ENCODE measurements at regions not wholly inside any gene's neighbourhood (a gene's known extent, or its start where the extent isn't known, plus 50 kb on each side); places are given as distances from the start of the nearest gene placed in this dataset.

GRCh38 chr5:113778147-113778546, 264.7 kb downstream of the YTHDC2 start (continued):
- no peak for TF ChIP-seq MTF1 (CRISPR knock-in tag; IDR thresholded peaks at IDR 0.05; ENCODE audit: borderline replicate concordance)

GRCh38 chr5:113788141-113788655, 274.7 kb downstream of the YTHDC2 start:
- no peak overlapping the region for H2AFZ ChIP-seq (ENCODE audit: low read depth, low read length)
- H3K27me3 ChIP-seq (ENCODE audit: control insufficient read depth in 2 of 2, insufficient read depth in 2 of 2, low read length in 2 of 2), result no peaks in the 10 kb centered on the region
- 0% methylated on average over 5 of the region's 5 CpGs for WGBS (ENCODE audit: insufficient coverage, low coverage, missing lambda C conversion rate)
- intact Hi-C loops (cut with micrococcal nuclease) (no loop called here), in situ Hi-C loops (cut with MboI) (no loop called here)
- no peaks in the 10 kb centered on the region for H3K79me2 ChIP-seq (ENCODE audit: control insufficient read depth, insufficient read depth, low read length)
- no peak overlapping the region for H3K27ac ChIP-seq (ENCODE audit: extremely low read depth, low read depth, low read length)
- no peaks in the 10 kb centered on the region for H3K36me3 ChIP-seq (ENCODE audit: control insufficient read depth, insufficient read depth, low read length)
- H4K20me1 ChIP-seq (replicated peaks; ENCODE audit: control insufficient read depth, insufficient read depth, low read length), result no peaks in the 10 kb centered on the region
- CTCF ChIA-PET (ENCODE audit: low intra/inter-chr PET ratio), result no interaction called here
- no peak overlapping the region for H3K4me2 ChIP-seq (ENCODE audit: insufficient read depth, low read length)
- no peaks in the 10 kb centered on the region for H3K9me1 ChIP-seq (ENCODE audit: control insufficient read depth, insufficient read depth, low read length)
- TF ChIP-seq SIN3B (IDR thresholded peaks at IDR 0.05; ENCODE audit: low read depth) (no peak), GABPB1 (CRISPR knock-in tag; IDR thresholded peaks at IDR 0.05) (no peak), MAFG (tag; conservative IDR thresholded peaks at IDR 0.05) (no peak), SAP30 (IDR thresholded peaks at IDR 0.05; ENCODE audit: borderline replicate concordance, insufficient read depth, low read depth, low read length, poor library complexity, severe bottlenecking) (no peak), SRSF9 (IDR thresholded peaks at IDR 0.05; ENCODE audit: borderline replicate concordance, low read depth, low read length) (no peak), ZEB2 (IDR thresholded peaks at IDR 0.05) (no peak), STAG1 (CRISPR knock-in tag; IDR thresholded peaks at IDR 0.05; ENCODE audit: borderline replicate concordance) (no peak), GATAD2A (IDR thresholded peaks at IDR 0.05) (no peak), KHSRP (IDR thresholded peaks at IDR 0.05) (no peak), ZBTB5 (IDR thresholded peaks at IDR 0.05) (no peak), KAT2B (IDR thresholded peaks at IDR 0.05; ENCODE audit: low read depth, low read length) (no peak), MBD2 (IDR thresholded peaks at IDR 0.05; ENCODE audit: borderline replicate concordance, low read depth) (no peak), FOXJ3 (CRISPR knock-in tag; IDR thresholded peaks at IDR 0.05) (no peak)
- no peak overlapping the region for H3K9ac ChIP-seq (ENCODE audit: insufficient read depth in 1 of 2, low read depth in 2 of 2, low read length in 2 of 2)
- POLR2A ChIA-PET, result no interaction called here
- FAIRE-seq (no peak), ATAC-seq (no peak), DNase-seq (ENCODE audit: extremely low read depth in 1 of 4, low spot score in 3 of 4) (no peak)
- H3K4me3 ChIP-seq, result no peak overlapping the region
- BruUV-seq (replicated peaks), result no TSS peak
- H3K4me1 ChIP-seq (replicated peaks in 1 of 2; ENCODE audit: control insufficient read depth in 2 of 2, insufficient read depth in 2 of 2, low read length in 2 of 2), result no peaks in the 10 kb centered on the region
- H3K9me3 ChIP-seq (replicated peaks; ENCODE audit: control insufficient read depth, insufficient read depth, low read depth, low read length), result no peaks in the 10 kb centered on the region
